ENCODE measurements at regions not wholly inside any gene's neighbourhood (a gene's known extent, or its start where the extent isn't known, plus 50 kb on each side); places are given as distances from the start of the nearest gene placed in this dataset.

GRCh38 chr6:167737205-167737830 is 89.4 kb upstream of the AFDN start:
- DNase-seq = no peak
- H3K27ac ChIP-seq = no peak overlapping the region
- intact Hi-C loops (cut with DNase I) = no loop called here
- no peak for ATAC-seq
- no peaks in the 10 kb centered on the region for H3K4me1 ChIP-seq
- H3K36me3 ChIP-seq (ENCODE audit: insufficient read depth in 1 of 2, low read depth in 1 of 2) = no peaks in the 10 kb centered on the region
- H3K4me3 ChIP-seq = no peak overlapping the region
- WGBS, 3 donors = 88 to 92% (median 89%) methylated on average over 23 of the region's 23 CpGs
- no peak for TF ChIP-seq CTCF (IDR thresholded peaks at IDR 0.05)
- no peaks in the 10 kb centered on the region for H3K27me3 ChIP-seq (ENCODE audit: insufficient read depth in 3 of 3, low read length in 2 of 3)
- no peaks in the 10 kb centered on the region for H3K9me3 ChIP-seq

- WGBS, 3 donors = 88 to 95% (median 90%) methylated on average over 13 of the region's 13 CpGs
- TF ChIP-seq CTCF (IDR thresholded peaks at IDR 0.05) = no peak
- ATAC-seq = no peak
- H3K36me3 ChIP-seq (ENCODE audit: insufficient read depth in 1 of 2, low read depth in 1 of 2) = no peaks in the 10 kb centered on the region
- no peak overlapping the region for H3K4me3 ChIP-seq
- no peaks in the 10 kb centered on the region for H3K4me1 ChIP-seq
- no peaks in the 10 kb centered on the region for H3K9me3 ChIP-seq
- intact Hi-C loops (cut with DNase I) = no loop called here
- no peak for DNase-seq
- no peak overlapping the region for H3K27ac ChIP-seq
- no peaks in the 10 kb centered on the region for H3K27me3 ChIP-seq (ENCODE audit: insufficient read depth in 3 of 3, low read length in 2 of 3)
These were observed 88.3 kb upstream of the AFDN start for GRCh38 chr6:167738386-167738785.

GRCh38 chr6:167739721-167740475 is 86.8 kb upstream of the AFDN start:
- Histone ChIP-seq H3K4me3 (no peak overlapping the region), H3K27me3 (ENCODE audit: insufficient read depth in 3 of 3, low read length in 2 of 3) (no peaks in the 10 kb centered on the region), H3K9me3 (no peaks in the 10 kb centered on the region), H3K4me1 (no peaks in the 10 kb centered on the region), H3K27ac (no peak overlapping the region), H3K36me3 (ENCODE audit: insufficient read depth in 1 of 2, low read depth in 1 of 2) (no peaks in the 10 kb centered on the region)
- DNase-seq = no peak
- intact Hi-C loops (cut with DNase I) = no loop called here
- TF ChIP-seq CTCF (IDR thresholded peaks at IDR 0.05) = no peak
- 87 to 92% (median 89%) methylated on average over 23 of the region's 23 CpGs for WGBS, 3 donors
- no peak for ATAC-seq

- ATAC-seq (no peak), DNase-seq (no peak)
- TF ChIP-seq CTCF (IDR thresholded peaks at IDR 0.05) = no peak
- no peaks in the 10 kb centered on the region for H3K36me3 ChIP-seq (ENCODE audit: insufficient read depth in 1 of 2, low read depth in 1 of 2)
- no peak overlapping the region for H3K27ac ChIP-seq
- intact Hi-C loops (cut with DNase I) = no loop called here
- peaks cover 0 to 6% (median 4%) of the 10 kb centered on the region in 3 donors for H3K27me3 ChIP-seq (ENCODE audit: insufficient read depth in 3 of 3, low read length in 2 of 3)
- no peaks in the 10 kb centered on the region for H3K4me1 ChIP-seq
- H3K9me3 ChIP-seq = no peaks in the 10 kb centered on the region
- H3K4me3 ChIP-seq = no peak overlapping the region
These were observed 83.9 kb upstream of the AFDN start for GRCh38 chr6:167742719-167743303.
